ENCODE measurements at regions not wholly inside any gene's neighbourhood (a gene's known extent, or its start where the extent isn't known, plus 50 kb on each side); places are given as distances from the start of the nearest gene placed in this dataset.

- H3K9ac ChIP-seq (replicated peaks in 1 of 4; ENCODE audit: extremely low read depth in 1 of 4, low read depth in 3 of 4, low read length in 3 of 4), result no peak overlapping the region
- TF ChIP-seq SUZ12 (IDR thresholded peaks at IDR 0.05; ENCODE audit: low read length), result no peak
- TF ChIP-seq CBX5 (IDR thresholded peaks at IDR 0.05; ENCODE audit: low read depth, low read length), result no peak
- no peak for TF ChIP-seq SAP30 (IDR thresholded peaks at IDR 0.05; ENCODE audit: insufficient read depth, insufficient replicate concordance, low read length)
- TF ChIP-seq CHD2 (IDR thresholded peaks at IDR 0.05; ENCODE audit: low read length), result no peak
- TF ChIP-seq EGR1 (IDR thresholded peaks at IDR 0.05; ENCODE audit: borderline replicate concordance, low read depth, low read length), result no peak
- H2BK120ac ChIP-seq (replicated peaks; ENCODE audit: low read depth, low read length), result no peak overlapping the region
- H2BK5ac ChIP-seq (ENCODE audit: low read depth, low read length), result no peak overlapping the region
- no peak overlapping the region for H2AFZ ChIP-seq (ENCODE audit: low read length)
- H3K4ac ChIP-seq (replicated peaks; ENCODE audit: insufficient read length, low read depth, low read length), result no peak overlapping the region
- POLR2A ChIA-PET (ENCODE audit: partially characterized antibody), result no interaction called here
- no peak overlapping the region for H3K27ac ChIP-seq (ENCODE audit: low read depth, low read length)
- H4K91ac ChIP-seq (replicated peaks; ENCODE audit: insufficient read length, low read length), result no peak overlapping the region
- H2BK12ac ChIP-seq (ENCODE audit: low read depth, low read length), result no peak overlapping the region
- no peaks in the 10 kb centered on the region for H3K23me2 ChIP-seq (ENCODE audit: low read depth, low read length)
- H3K79me2 ChIP-seq (ENCODE audit: control insufficient read depth in 1 of 2, insufficient read depth in 2 of 2, low read length in 2 of 2), result no peaks in the 10 kb centered on the region
- H4K8ac ChIP-seq (ENCODE audit: extremely low read depth, insufficient read depth, low read length), result no peak overlapping the region
- no peaks in the 10 kb centered on the region; a peak in 1 of 7 replicates for H3K4me1 ChIP-seq (replicated peaks in 1 of 4; ENCODE audit: control insufficient read depth in 3 of 4, insufficient read depth in 4 of 4, low read length in 3 of 4)
- H3K9me3 ChIP-seq (ENCODE audit: insufficient read depth in 2 of 2, low read depth in 1 of 2, low read length in 1 of 2), result no peaks in the 10 kb centered on the region
- DNase-seq (ENCODE audit: low read depth in 1 of 2, low spot score in 2 of 2), result no peak
- no peak overlapping the region for H2AK5ac ChIP-seq (ENCODE audit: low read depth, low read length)
- no peaks in the 10 kb centered on the region for H3K36me3 ChIP-seq (ENCODE audit: control insufficient read depth in 2 of 4, insufficient read depth in 4 of 4, low read length in 3 of 4)
- no peaks in the 10 kb centered on the region for H3K79me1 ChIP-seq (ENCODE audit: low read depth, low read length)
- H2BK15ac ChIP-seq (ENCODE audit: low read length), result no peak overlapping the region
- no peak overlapping the region for H3K56ac ChIP-seq (replicated peaks; ENCODE audit: insufficient read length, low read depth, low read length)
- no peak for FAIRE-seq
- no peak overlapping the region for H3K23ac ChIP-seq (ENCODE audit: insufficient read length)
- H4K5ac ChIP-seq (ENCODE audit: insufficient read length, low read depth, low read length), result no peak overlapping the region
- no peak overlapping the region for H3K14ac ChIP-seq (ENCODE audit: insufficient read length)
- no peak overlapping the region for H3K18ac ChIP-seq (ENCODE audit: extremely low read depth, low read length)
- no peak overlapping the region for H2BK20ac ChIP-seq (ENCODE audit: low read length)
- no peaks in the 10 kb centered on the region for H4K20me1 ChIP-seq (replicated peaks in 1 of 2; ENCODE audit: control insufficient read depth in 1 of 2, insufficient read depth in 2 of 2, low read length in 2 of 2)
- 100% methylated on average over 1 of the region's 1 CpG; no CpG with 5 or more reads in 1 of the 2 experiments for WGBS, 2 experiments (ENCODE audit: extremely low coverage in 1 of 2, insufficient coverage in 1 of 2, insufficient read length in 1 of 2, insufficient replicate concordance in 2 of 2, low coverage in 1 of 2, low lambda C conversion rate in 2 of 2, missing lambda C conversion rate in 1 of 2)
- no peak overlapping the region for H3K4me2 ChIP-seq (ENCODE audit: insufficient read depth in 1 of 2, low read depth in 2 of 2, low read length in 2 of 2)
- H3K27me3 ChIP-seq (replicated peaks in 1 of 4; ENCODE audit: control insufficient read depth in 3 of 4, extremely low read depth in 1 of 4, insufficient read depth in 3 of 4, low read length in 3 of 4), result no peaks in the 10 kb centered on the region
- CTCF ChIA-PET (ENCODE audit: partially characterized antibody), result interaction anchor here (2.6 kb wide), 1 partner anchor 19 kb away, joined by 9 read pairs; no protein-coding TSS in a partner anchor
- no peak overlapping the region for H3K4me3 ChIP-seq (ENCODE audit: extremely low read depth in 1 of 4, insufficient read depth in 2 of 4, low read depth in 3 of 4, low read length in 4 of 4)
These were observed 198.0 kb upstream of the RPS23 start for GRCh38 chr5:82476155-82476554.

All from H1 (cell line).